Choroid plexus epithelial cell (primary cell): ENCODE measurements at regions not wholly inside any gene's neighbourhood (a gene's known extent, or its start where the extent isn't known, plus 50 kb on each side); places are given as distances from the start of the nearest gene placed in this dataset.
A peak's percentile ranks its signal among the peaks of the same experiment; 100 is the strongest.
"Not testable (repeated sequence)": the region's sequence is repeated elsewhere in the genome, so short reads cannot be mapped to it uniquely, and the experiment has no call there.

Experiments
- DNase-seq: peaks from one replicate; pipeline ENCODE4 v3.0.0-alpha.2; 2010; ENCODE audit warnings: low read depth
- H3K4me3 ChIP-seq: 2 replicates; pipeline ENCODE4 v1.5.1; 2011; ENCODE audit warnings: low read depth, mild to moderate bottlenecking, control low read depth, low read length, moderate library complexity

- peak; percentile 14 for DNase-seq
- H3K4me3 ChIP-seq: peak overlapping the region; percentile 46
Observed at GRCh38 chr9:62864481-62865469, 1674.9 kb downstream of the SPATA31A7 start.

- DNase-seq, H3K4me3 ChIP-seq: not testable (repeated sequence)
Observed at GRCh38 chr9:62869061-62869460, 1679.2 kb downstream of the SPATA31A7 start.

GRCh38 chr9:62871765-62872164, 1681.9 kb downstream of the SPATA31A7 start:
- H3K4me3 ChIP-seq, DNase-seq: not testable (repeated sequence)

GRCh38 chr9:62874213-62874612, 1684.4 kb downstream of the SPATA31A7 start:
- not testable (repeated sequence) for DNase-seq, H3K4me3 ChIP-seq

GRCh38 chr9:62874745-62875599, 1685.1 kb downstream of the SPATA31A7 start:
- DNase-seq: not testable (repeated sequence)

GRCh38 chr9:62877552-62877951, 1687.7 kb downstream of the SPATA31A7 start:
- not testable (repeated sequence) for DNase-seq, H3K4me3 ChIP-seq

More at GRCh38 chr9:62874745-62875599, 1685.1 kb downstream of the SPATA31A7 start:
- not testable (repeated sequence) for H3K4me3 ChIP-seq

GRCh38 chr9:62877987-62878386, 1688.2 kb downstream of the SPATA31A7 start:
- not testable (repeated sequence) for H3K4me3 ChIP-seq, DNase-seq

GRCh38 chr9:62880453-62880852, 1690.6 kb downstream of the SPATA31A7 start:
- not testable (repeated sequence) for H3K4me3 ChIP-seq, DNase-seq

GRCh38 chr9:62880971-62881370, 1691.1 kb downstream of the SPATA31A7 start:
- not testable (repeated sequence) for DNase-seq, H3K4me3 ChIP-seq

GRCh38 chr9:62881811-62882210, 1692.0 kb downstream of the SPATA31A7 start:
- DNase-seq: not testable (repeated sequence)

GRCh38 chr9:62882717-62883116, 1692.9 kb downstream of the SPATA31A7 start:
- H3K4me3 ChIP-seq, DNase-seq: not testable (repeated sequence)

More at GRCh38 chr9:62881811-62882210, 1692.0 kb downstream of the SPATA31A7 start:
- H3K4me3 ChIP-seq: not testable (repeated sequence)

- not testable (repeated sequence) for DNase-seq
Observed at GRCh38 chr9:62896692-62897091, 1706.9 kb downstream of the SPATA31A7 start.

GRCh38 chr9:62897411-62898225, 1707.8 kb downstream of the SPATA31A7 start:
- peak overlapping the region; percentile 58 for H3K4me3 ChIP-seq
- DNase-seq: peak; percentile 57

More at GRCh38 chr9:62896692-62897091, 1706.9 kb downstream of the SPATA31A7 start:
- not testable (repeated sequence) for H3K4me3 ChIP-seq

GRCh38 chr9:62899666-62900065, 1709.8 kb downstream of the SPATA31A7 start:
- DNase-seq: not testable (repeated sequence)

GRCh38 chr9:62904061-62904460, 1714.2 kb downstream of the SPATA31A7 start:
- DNase-seq, H3K4me3 ChIP-seq: not testable (repeated sequence)

More at GRCh38 chr9:62899666-62900065, 1709.8 kb downstream of the SPATA31A7 start:
- H3K4me3 ChIP-seq: not testable (repeated sequence)

GRCh38 chr9:62905722-62906121, 1715.9 kb downstream of the SPATA31A7 start:
- H3K4me3 ChIP-seq, DNase-seq: not testable (repeated sequence)

- DNase-seq, H3K4me3 ChIP-seq: not testable (repeated sequence)
Observed at GRCh38 chr9:62907866-62908265, 1718.0 kb downstream of the SPATA31A7 start.

- H3K4me3 ChIP-seq, DNase-seq: not testable (repeated sequence)
Observed at GRCh38 chr9:62908271-62908670, 1718.4 kb downstream of the SPATA31A7 start.
